ENCODE measurements at regions not wholly inside any gene's neighbourhood (a gene's known extent, or its start where the extent isn't known, plus 50 kb on each side); places are given as distances from the start of the nearest gene placed in this dataset.

- intact Hi-C loops (cut with DNase I) = no loop called here
- no peak for ATAC-seq (ENCODE audit: low FRiP score)
- no peaks in the 10 kb centered on the region for H3K9me3 ChIP-seq (ENCODE audit: control insufficient read depth, low read length)
- H3K4me1 ChIP-seq (ENCODE audit: control insufficient read depth in 1 of 2, insufficient read depth in 2 of 2, low read length in 2 of 2) = peaks cover 0 to 2% of the 10 kb centered on the region in 2 donors
- H3K27ac ChIP-seq (ENCODE audit: low read depth in 1 of 2, low read length in 2 of 2) = no peak overlapping the region
- 51 to 66% methylated on average over 26 of the region's 26 CpGs for WGBS, 2 donors
- H3K36me3 ChIP-seq (ENCODE audit: control insufficient read depth in 1 of 2, insufficient read depth in 2 of 2, low read length in 1 of 2) = no peaks in the 10 kb centered on the region
- H3K27me3 ChIP-seq (ENCODE audit: control insufficient read depth in 1 of 2, insufficient read depth in 2 of 2, low read length in 1 of 2) = no peaks in the 10 kb centered on the region
- no peak for DNase-seq
- H3K4me3 ChIP-seq (ENCODE audit: low read length in 2 of 2) = no peak overlapping the region
Observed at GRCh38 chr6:28720357-28721231, 194.9 kb downstream of the GPX5 start.

- Histone ChIP-seq H3K4me1 (ENCODE audit: control insufficient read depth in 1 of 2, insufficient read depth in 2 of 2, low read length in 2 of 2) (peaks cover 0 to 2% of the 10 kb centered on the region in 2 donors), H3K27me3 (ENCODE audit: control insufficient read depth in 1 of 2, insufficient read depth in 2 of 2, low read length in 1 of 2) (no peaks in the 10 kb centered on the region), H3K9me3 (ENCODE audit: control insufficient read depth, low read length) (no peaks in the 10 kb centered on the region), H3K4me3 (ENCODE audit: low read length in 2 of 2) (no peak overlapping the region), H3K36me3 (ENCODE audit: control insufficient read depth in 1 of 2, insufficient read depth in 2 of 2, low read length in 1 of 2) (no peaks in the 10 kb centered on the region), H3K27ac (ENCODE audit: low read depth in 1 of 2, low read length in 2 of 2) (no peak overlapping the region)
- ATAC-seq (ENCODE audit: low FRiP score) = no peak
- DNase-seq = no peak
- intact Hi-C loops (cut with DNase I) = no loop called here
- 80 to 87% methylated on average over 2 of the region's 2 CpGs for WGBS, 2 donors
Observed at GRCh38 chr6:28721372-28721771, 195.7 kb downstream of the GPX5 start.

GRCh38 chr6:28724395-28724794 lies 198.7 kb downstream of the GPX5 start:
- Histone ChIP-seq H3K27me3 (ENCODE audit: control insufficient read depth in 1 of 2, insufficient read depth in 2 of 2, low read length in 1 of 2) (no peaks in the 10 kb centered on the region), H3K27ac (ENCODE audit: low read depth in 1 of 2, low read length in 2 of 2) (no peak overlapping the region), H3K4me1 (ENCODE audit: control insufficient read depth in 1 of 2, insufficient read depth in 2 of 2, low read length in 2 of 2) (peaks cover 0 to 2% of the 10 kb centered on the region in 2 donors), H3K9me3 (ENCODE audit: control insufficient read depth, low read length) (no peaks in the 10 kb centered on the region), H3K36me3 (ENCODE audit: control insufficient read depth in 1 of 2, insufficient read depth in 2 of 2, low read length in 1 of 2) (no peaks in the 10 kb centered on the region), H3K4me3 (ENCODE audit: low read length in 2 of 2) (no peak overlapping the region)
- intact Hi-C loops (cut with DNase I) = no loop called here
- WGBS, 2 donors = 45 to 70% methylated on average over 1 of the region's 1 CpG
- no peak for ATAC-seq (ENCODE audit: low FRiP score)
- no peak for DNase-seq

GRCh38 chr6:28725274-28725809 lies 198.4 kb downstream of the TRIM27 start:
- no peaks in the 10 kb centered on the region for H3K9me3 ChIP-seq (ENCODE audit: control insufficient read depth, low read length)
- intact Hi-C loops (cut with DNase I) = no loop called here
- peaks cover 0 to 2% of the 10 kb centered on the region in 2 donors for H3K4me1 ChIP-seq (ENCODE audit: control insufficient read depth in 1 of 2, insufficient read depth in 2 of 2, low read length in 2 of 2)
- no peak for ATAC-seq (ENCODE audit: low FRiP score)
- H3K27ac ChIP-seq (ENCODE audit: low read depth in 1 of 2, low read length in 2 of 2) = no peak overlapping the region
- 31 to 41% methylated on average over 2 of the region's 2 CpGs for WGBS, 2 donors
- H3K36me3 ChIP-seq (ENCODE audit: control insufficient read depth in 1 of 2, insufficient read depth in 2 of 2, low read length in 1 of 2) = no peaks in the 10 kb centered on the region
- no peak overlapping the region for H3K4me3 ChIP-seq (ENCODE audit: low read length in 2 of 2)
- no peaks in the 10 kb centered on the region for H3K27me3 ChIP-seq (ENCODE audit: control insufficient read depth in 1 of 2, insufficient read depth in 2 of 2, low read length in 1 of 2)
- DNase-seq = no peak

- H3K36me3 ChIP-seq (ENCODE audit: control insufficient read depth in 1 of 2, insufficient read depth in 2 of 2, low read length in 1 of 2) = no peaks in the 10 kb centered on the region
- H3K4me3 ChIP-seq (ENCODE audit: low read length in 2 of 2) = no peak overlapping the region
- 21 to 25% methylated on average over 7 of the region's 7 CpGs for WGBS, 2 donors
- ATAC-seq (ENCODE audit: low FRiP score) = no peak
- no peaks in the 10 kb centered on the region for H3K27me3 ChIP-seq (ENCODE audit: control insufficient read depth in 1 of 2, insufficient read depth in 2 of 2, low read length in 1 of 2)
- H3K9me3 ChIP-seq (ENCODE audit: control insufficient read depth, low read length) = no peaks in the 10 kb centered on the region
- no peak for DNase-seq
- intact Hi-C loops (cut with DNase I) = no loop called here
- no peak overlapping the region for H3K27ac ChIP-seq (ENCODE audit: low read depth in 1 of 2, low read length in 2 of 2)
- H3K4me1 ChIP-seq (ENCODE audit: control insufficient read depth in 1 of 2, insufficient read depth in 2 of 2, low read length in 2 of 2) = peaks cover 0 to 2% of the 10 kb centered on the region in 2 donors
Observed at GRCh38 chr6:28725890-28726348, 197.9 kb downstream of the TRIM27 start.

GRCh38 chr6:28726569-28727309 lies 197.0 kb downstream of the TRIM27 start:
- intact Hi-C loops (cut with DNase I) = no loop called here
- H3K4me3 ChIP-seq (ENCODE audit: low read length in 2 of 2) = no peak overlapping the region
- ATAC-seq (ENCODE audit: low FRiP score) (no peak), DNase-seq (no peak)
- 71 to 77% methylated on average over 13 of the region's 13 CpGs for WGBS, 2 donors
- no peaks in the 10 kb centered on the region for H3K36me3 ChIP-seq (ENCODE audit: control insufficient read depth in 1 of 2, insufficient read depth in 2 of 2, low read length in 1 of 2)
- no peak overlapping the region for H3K27ac ChIP-seq (ENCODE audit: low read depth in 1 of 2, low read length in 2 of 2)
- H3K4me1 ChIP-seq (ENCODE audit: control insufficient read depth in 1 of 2, insufficient read depth in 2 of 2, low read length in 2 of 2) = peaks cover 0 to 2% of the 10 kb centered on the region in 2 donors
- H3K27me3 ChIP-seq (ENCODE audit: control insufficient read depth in 1 of 2, insufficient read depth in 2 of 2, low read length in 1 of 2) = peaks cover 0 to 2% of the 10 kb centered on the region in 2 donors
- H3K9me3 ChIP-seq (ENCODE audit: control insufficient read depth, low read length) = no peaks in the 10 kb centered on the region

GRCh38 chr6:28727559-28728211 lies 196.1 kb downstream of the TRIM27 start:
- intact Hi-C loops (cut with DNase I) = no loop called here
- DNase-seq (no peak), ATAC-seq (ENCODE audit: low FRiP score) (no peak)
- H3K4me1 ChIP-seq (ENCODE audit: control insufficient read depth in 1 of 2, insufficient read depth in 2 of 2, low read length in 2 of 2) = peaks cover 0 to 2% of the 10 kb centered on the region in 2 donors
- no peak overlapping the region for H3K4me3 ChIP-seq (ENCODE audit: low read length in 2 of 2)
- 66 to 75% methylated on average over 9 of the region's 9 CpGs for WGBS, 2 donors
- no peaks in the 10 kb centered on the region for H3K36me3 ChIP-seq (ENCODE audit: control insufficient read depth in 1 of 2, insufficient read depth in 2 of 2, low read length in 1 of 2)
- no peak overlapping the region for H3K27ac ChIP-seq (ENCODE audit: low read depth in 1 of 2, low read length in 2 of 2)
- no peaks in the 10 kb centered on the region for H3K9me3 ChIP-seq (ENCODE audit: control insufficient read depth, low read length)
- H3K27me3 ChIP-seq (ENCODE audit: control insufficient read depth in 1 of 2, insufficient read depth in 2 of 2, low read length in 1 of 2) = peaks cover 0 to 4% of the 10 kb centered on the region in 2 donors
